HepG2 (cell line): ENCODE measurements at regions not wholly inside any gene's neighbourhood (a gene's known extent, or its start where the extent isn't known, plus 50 kb on each side); places are given as distances from the start of the nearest gene placed in this dataset.

ENCODE experiments used
- ATAC-seq: fragments of 200-7000 bp; cut with Tn5 transposase; 3 replicates; pipeline ENCODE4 v1.9.1; 2020; ENCODE audit warnings: mild to moderate bottlenecking, moderate library complexity
- BruUV-seq: library from RNA; stranded (reverse); fragments of 400-500 nt; replicated peaks from 2 replicates; lab custom pipeline; 2021; lab: Mats Ljungman, UMichigan
- CTCF ChIA-PET: fragments of 300-600 bp; formaldehyde crosslinking; extraction: SDS; loops from one replicate; lab custom pipeline; 2021; ENCODE audit warnings: low total read pairs, inconsistent platforms, low intra/inter-chr PET ratio; lab: Yijun Ruan, JAX
- POLR2A ChIA-PET: fragments of 350-600 bp; sonication (Branson Sonifier 250); formaldehyde crosslinking; loops from one replicate; lab custom pipeline; 2020; ENCODE audit warnings: antibody characterized with exemption, inconsistent platforms; lab: Yijun Ruan, JAX
- DNase-seq: peaks from one replicate; pipeline ENCODE4 v3.0.0-alpha.2; 2015; ENCODE audit warnings: low spot score
- FAIRE-seq: peaks from 3 replicates; lab custom pipeline; 2011; peaks lifted over from hg19 to GRCh38; lab: Jason Lieb, UNC
- H2AFZ ChIP-seq: one replicate; pipeline ENCODE4 v1.6.1; 2011; ENCODE audit warnings: low read length, inconsistent platforms
- H3K27ac ChIP-seq: fragments of 300-600 bp; 3 replicates; pipeline ENCODE4 v1.8.0; 2011; ENCODE audit warnings: mixed run types, mild to moderate bottlenecking, mixed read lengths, low read length, inconsistent platforms; ENCODE audit not compliant: insufficient read depth; ENCODE audit errors: extremely low read length
- H3K27me3 ChIP-seq, 2 experiments: fragments of 200-600 bp in 1 of 2; 2 replicates in 1 of 2; 3 replicates in 1 of 2; pipeline versions ENCODE4 v1.6.0 to v1.8.0; 2011; ENCODE audit warnings: low read length in 2 of 2, mild to moderate bottlenecking in 2 of 2, moderate library complexity in 2 of 2, inconsistent platforms in 1 of 2; ENCODE audit not compliant: insufficient read depth in 2 of 2, control insufficient read depth in 1 of 2
- H3K36me3 ChIP-seq, 2 experiments: fragments of 200-600 bp in 1 of 2; replicated peaks in 1 of 2; 2 replicates in 1 of 2; 3 replicates in 1 of 2; pipeline versions ENCODE4 v1.5.1 to v1.8.0; 2011; ENCODE audit warnings: low read length in 2 of 2, inconsistent platforms in 1 of 2; ENCODE audit not compliant: insufficient read depth in 2 of 2, control insufficient read depth in 1 of 2
- H3K4me1 ChIP-seq: 2 replicates; pipeline ENCODE4 v1.5.1; 2012; ENCODE audit warnings: low read length, inconsistent platforms; ENCODE audit not compliant: insufficient read depth
- H3K4me2 ChIP-seq: 2 replicates; pipeline ENCODE4 v1.6.0; 2011; ENCODE audit warnings: low read depth, low read length, inconsistent platforms
- H3K4me3 ChIP-seq, 3 experiments: fragments of 200-600 bp in 1 of 3; sonication (generic), shearing (Covaris generic) in 1 of 3; replicated peaks in 1 of 3; 2 replicates each; pipeline ENCODE4 v1.5.1; 2011 to 2016; ENCODE audit warnings: low read length in 3 of 3, inconsistent platforms in 2 of 3, low read depth in 2 of 3, mild to moderate bottlenecking in 2 of 3, control low read depth in 1 of 3, mixed read lengths in 1 of 3; ENCODE audit not compliant: insufficient read depth in 1 of 3
- H3K79me2 ChIP-seq: one replicate; pipeline ENCODE4 v1.6.1; 2011; ENCODE audit warnings: low read length, inconsistent platforms; ENCODE audit not compliant: insufficient read depth
- H3K9ac ChIP-seq: 2 replicates; pipeline ENCODE4 v1.6.0; 2011; ENCODE audit warnings: mild to moderate bottlenecking, low read depth, low read length, inconsistent platforms; ENCODE audit not compliant: insufficient read depth
- H3K9me3 ChIP-seq: 2 replicates; pipeline ENCODE4 v1.5.1; 2012; ENCODE audit warnings: mild to moderate bottlenecking, low read length
- H4K20me1 ChIP-seq: 2 replicates; pipeline ENCODE4 v1.6.0; 2011; ENCODE audit warnings: inconsistent platforms, mild to moderate bottlenecking, low read length, moderate library complexity; ENCODE audit not compliant: insufficient read depth
- AFF4 ChIP-seq: sonication (generic); formaldehyde crosslinking; IDR thresholded peaks from 2 replicates; pipeline ENCODE4 v1.4.0; 2020; ENCODE audit warnings: missing genetic modification reagents
- CC2D1A ChIP-seq: sonication (generic); formaldehyde crosslinking; IDR thresholded peaks from 2 replicates; pipeline ENCODE4 v1.8.1; 2023; ENCODE audit warnings: mild to moderate bottlenecking, missing genetic modification reagents
- EP300 ChIP-seq, 3 experiments: sonication (generic) in 1 of 3; formaldehyde crosslinking in 1 of 3; IDR thresholded peaks; 2 replicates each; pipeline versions ENCODE4 v1.5.1 to v1.6.1; 2011 to 2020; ENCODE audit warnings: low read depth in 2 of 3, low read length in 2 of 3, borderline replicate concordance in 1 of 3, improper control_type of control experiment in 1 of 3, mild to moderate bottlenecking in 1 of 3, missing genetic modification reagents in 1 of 3, moderate library complexity in 1 of 3
- GFI1 ChIP-seq: sonication (generic); formaldehyde crosslinking; IDR thresholded peaks from 2 replicates; pipeline ENCODE4 v1.5.0; 2020; ENCODE audit warnings: missing genetic modification reagents, mild to moderate bottlenecking, borderline replicate concordance
- PLRG1 ChIP-seq: fragments of 450-650 bp; conservative IDR thresholded peaks from 2 replicates; pipeline ENCODE4 v1.6.1; 2016
- ZNF136 ChIP-seq: sonication (generic); formaldehyde crosslinking; IDR thresholded peaks from 2 replicates; pipeline ENCODE4 v1.8.1; 2022; ENCODE audit warnings: low read depth, mild to moderate bottlenecking, moderate library complexity, missing genetic modification reagents
- ZNF710 ChIP-seq: sonication (generic); formaldehyde crosslinking; IDR thresholded peaks from 2 replicates; pipeline ENCODE4 v1.5.0; 2020; ENCODE audit warnings: mild to moderate bottlenecking, missing genetic modification reagents, borderline replicate concordance
- ZSCAN30 ChIP-seq: sonication (generic); formaldehyde crosslinking; IDR thresholded peaks from 2 replicates; pipeline ENCODE4 v1.5.0; 2020; ENCODE audit warnings: mild to moderate bottlenecking, missing genetic modification reagents
- ZUFSP ChIP-seq: sonication (generic); formaldehyde crosslinking; IDR thresholded peaks from 2 replicates; pipeline ENCODE4 v1.9.0; 2021; ENCODE audit warnings: missing genetic modification reagents, mild to moderate bottlenecking, borderline replicate concordance
- WGBS: methylation state at CpG from one replicate; pipeline ENCODE4 v1.1.6; 2017; ENCODE audit warnings: low lambda C conversion rate; 5-methylcytosine and 5-hydroxymethylcytosine counted together
- in situ Hi-C: cut with HindIII; loops from 2 replicates; pipeline ENCODE4 v1.10.0; 2017; ENCODE audit warnings: low pct_unique_long_range_greater_than_20kb; ENCODE audit not compliant: extremely low pct_ligation_motif_present
- intact Hi-C: fragments of 100-400 bp; cut with micrococcal nuclease; formaldehyde crosslinking; loops from one replicate; pipeline ENCODE4 v1.10.0; 2022; ENCODE audit not compliant: unreplicated experiment

GRCh38 chr1:157352817-157353408 is 199.4 kb downstream of the FCRL5 start:
- intact Hi-C loops: no loop called here
- H3K27me3 ChIP-seq: peaks cover 1 to 8% of the 10 kb centered on the region in 2 experiments; a peak in 2 of 5 replicates
- H3K4me2 ChIP-seq: no peak overlapping the region
- no peaks in the 10 kb centered on the region for H3K36me3 ChIP-seq
- in situ Hi-C loops: no loop called here
- no peak overlapping the region for H3K27ac ChIP-seq
- no peaks in the 10 kb centered on the region for H3K9me3 ChIP-seq
- H3K4me1 ChIP-seq: no peaks in the 10 kb centered on the region
- ChIA-PET CTCF (no interaction called here), POLR2A (no interaction called here)
- ATAC-seq (no peak), FAIRE-seq (no peak), DNase-seq (no peak)
- BruUV-seq: no TSS peak
- H3K79me2 ChIP-seq: no peaks in the 10 kb centered on the region
- H2AFZ ChIP-seq: no peak overlapping the region
- TF ChIP-seq CC2D1A (no peak), PLRG1 (no peak), EP300 (IDR thresholded peaks at IDR 0.05; ENCODE audit: low read depth in 2 of 2, low read length in 2 of 2) (no peak), EP300 (CRISPR knock-in tag; IDR thresholded peaks at IDR 0.05; ENCODE audit: borderline replicate concordance) (no peak), ZNF136 (no peak), ZSCAN30 (no peak), ZNF710 (no peak), ZUFSP (CRISPR knock-in tag) (no peak), AFF4 (no peak), GFI1 (CRISPR knock-in tag) (no peak)
- H3K4me3 ChIP-seq: no peak overlapping the region
- H4K20me1 ChIP-seq: no peaks in the 10 kb centered on the region
- WGBS: 17% methylated on average over 1 of the region's 1 CpG
- no peak overlapping the region for H3K9ac ChIP-seq
